ENCODE measurements at regions not wholly inside any gene's neighbourhood (a gene's known extent, or its start where the extent isn't known, plus 50 kb on each side); places are given as distances from the start of the nearest gene placed in this dataset.

GRCh38 chr14:62181591-62181990, 419.4 kb downstream of the SNAPC1 start:
- TF ChIP-seq CTCF (IDR thresholded peaks at IDR 0.05; ENCODE audit: poor library complexity): no peak
- TF ChIP-seq EZH2phosphoT487 (IDR thresholded peaks at IDR 0.05; ENCODE audit: low read depth, severe bottlenecking, unreplicated experiment): no peak

All from hepatocyte (in vitro differentiated cells).